Activated CD8-positive, alpha-beta T cell treated with anti-CD3 and anti-CD28 coated beads for 36 hours (primary cell): ENCODE measurements at regions not wholly inside any gene's neighbourhood (a gene's known extent, or its start where the extent isn't known, plus 50 kb on each side); places are given as distances from the start of the nearest gene placed in this dataset.
"Not testable (repeated sequence)": the region's sequence is repeated elsewhere in the genome, so short reads cannot be mapped to it uniquely, and the experiment has no call there.

ENCODE experiments used
- ATAC-seq: fragments of 200-7000 bp; cut with Tn5 transposase; one replicate; pipeline ENCODE4 v1.10.0; 2021; ENCODE audit warnings: mild to moderate bottlenecking, moderate library complexity
- CTCF ChIA-PET: fragments of 350-600 bp; sonication (Branson Sonifier 250); formaldehyde crosslinking; loops from one replicate; lab custom pipeline; 2021; ENCODE audit warnings: antibody characterized with exemption; lab: Charles Lee
- POLR2A ChIA-PET: fragments of 350-600 bp; sonication (Branson Sonifier 250); formaldehyde crosslinking; loops from one replicate; lab custom pipeline; 2021; ENCODE audit warnings: antibody characterized with exemption; lab: Charles Lee
- DNase-seq: peaks from one replicate; pipeline ENCODE4 v3.0.0-alpha.2; 2020
- H3K27ac Mint-ChIP-seq: one replicate; pipeline ENCODE4 v1.8.0; 2021; ENCODE audit warnings: mild to moderate bottlenecking, mixed read lengths
- H3K27me3 Mint-ChIP-seq: one replicate; pipeline ENCODE4 v1.8.0; 2021; ENCODE audit warnings: mixed read lengths
- H3K36me3 Mint-ChIP-seq: one replicate; pipeline ENCODE4 v1.8.0; 2021; ENCODE audit warnings: low read depth, mixed read lengths
- H3K4me1 Mint-ChIP-seq: one replicate; pipeline ENCODE4 v1.8.0; 2021; ENCODE audit warnings: low read depth, mixed read lengths
- H3K4me3 Mint-ChIP-seq: one replicate; pipeline ENCODE4 v1.8.0; 2021; ENCODE audit warnings: mild to moderate bottlenecking, moderate library complexity, mixed read lengths
- H3K9me3 Mint-ChIP-seq: one replicate; pipeline ENCODE4 v1.8.0; 2021; ENCODE audit warnings: mixed read lengths
- CTCF ChIP-seq: fragments of 200-600 bp; IDR thresholded peaks from one replicate; pipeline ENCODE4 v1.8.0; 2022; ENCODE audit warnings: antibody characterized with exemption, mild to moderate bottlenecking
- intact Hi-C: fragments of 100-400 bp; cut with micrococcal nuclease; formaldehyde crosslinking; loops from one replicate; pipeline ENCODE4 v1.10.0; 2022

DNA sequence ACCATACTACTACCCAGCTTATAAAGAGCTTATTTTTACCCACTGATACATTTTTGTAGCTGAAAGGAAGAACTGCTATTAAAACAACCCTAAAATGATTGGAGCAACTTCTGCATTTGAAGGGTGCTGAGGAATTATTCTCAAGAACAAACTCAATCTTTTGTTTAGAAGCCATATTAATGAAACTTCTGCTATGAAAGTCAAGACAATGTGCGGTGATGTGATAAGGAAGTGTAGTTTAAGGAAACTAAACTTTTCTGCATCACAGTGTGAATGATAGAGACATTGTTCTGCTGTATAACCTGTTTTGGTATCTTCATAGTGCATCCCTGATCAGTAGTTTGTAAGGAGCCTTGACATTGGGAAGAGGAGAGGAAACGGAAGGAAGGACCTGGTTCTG, 408.5 kb downstream of the TMEM38B start:
- CTCF ChIA-PET: no interaction called here
- ATAC-seq: no peak

GRCh38 chr9:106104887-106105286, 410.5 kb downstream of the TMEM38B start:
- Mint-ChIP-seq H3K36me3 (no peaks in the 10 kb centered on the region), H3K27me3 (no peaks in the 10 kb centered on the region), H3K4me1 (no peaks in the 10 kb centered on the region), H3K9me3 (peaks cover 2% of the 10 kb centered on the region), H3K4me3 (no peak overlapping the region), H3K27ac (no peak overlapping the region)
- intact Hi-C loops: no loop called here
- no peak for ATAC-seq
- ChIA-PET CTCF (no interaction called here), POLR2A (no interaction called here)
- TF ChIP-seq CTCF: no peak
- no peak for DNase-seq

More for the DNA sequence above, 408.5 kb downstream of the TMEM38B start:
- TF ChIP-seq CTCF: no peak
- no peak overlapping the region for H3K27ac Mint-ChIP-seq
- POLR2A ChIA-PET: no interaction called here
- H3K9me3 Mint-ChIP-seq: peaks cover 2% of the 10 kb centered on the region
- no peak overlapping the region for H3K4me3 Mint-ChIP-seq
- no peak for DNase-seq
- no peaks in the 10 kb centered on the region for H3K4me1 Mint-ChIP-seq
- H3K27me3 Mint-ChIP-seq: no peaks in the 10 kb centered on the region
- intact Hi-C loops: no loop called here
- H3K36me3 Mint-ChIP-seq: no peaks in the 10 kb centered on the region

- ChIA-PET POLR2A (no interaction called here), CTCF (no interaction called here)
- Mint-ChIP-seq H3K27me3 (no peaks in the 10 kb centered on the region), H3K36me3 (no peaks in the 10 kb centered on the region), H3K4me1 (no peaks in the 10 kb centered on the region), H3K4me3 (no peak overlapping the region), H3K9me3 (no peaks in the 10 kb centered on the region), H3K27ac (no peak overlapping the region)
- intact Hi-C loops: no loop called here
- DNase-seq: no peak
- ATAC-seq: no peak
- TF ChIP-seq CTCF: no peak
Observed at GRCh38 chr9:106106396-106106795, 412.1 kb downstream of the TMEM38B start.

DNA sequence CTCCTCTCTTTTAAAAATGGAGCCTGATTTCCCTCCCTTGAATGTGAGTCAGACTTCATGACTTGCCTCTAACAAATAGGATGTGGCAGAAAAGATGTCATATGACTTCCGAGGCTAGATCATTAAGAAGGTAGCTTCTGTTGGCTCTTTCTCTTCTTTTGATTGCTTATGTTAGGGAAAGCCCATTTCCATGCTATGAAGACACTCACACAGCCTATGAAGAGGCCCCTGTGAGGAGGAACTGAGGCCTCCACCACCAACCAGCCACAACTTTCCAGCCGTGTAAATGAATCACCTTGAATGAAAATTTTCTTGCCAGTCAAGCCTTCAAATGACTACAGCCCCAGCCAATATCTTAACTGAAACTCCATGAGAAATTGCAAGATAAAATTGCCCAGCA, 413.4 kb downstream of the TMEM38B start:
- Mint-ChIP-seq H3K4me1 (no peaks in the 10 kb centered on the region), H3K27me3 (no peaks in the 10 kb centered on the region), H3K9me3 (no peaks in the 10 kb centered on the region), H3K27ac (no peak overlapping the region), H3K36me3 (no peaks in the 10 kb centered on the region), H3K4me3 (no peak overlapping the region)
- CTCF ChIA-PET: no interaction called here
- intact Hi-C loops: no loop called here
- no peak for TF ChIP-seq CTCF
- no peak for ATAC-seq
- no peak for DNase-seq
- POLR2A ChIA-PET: no interaction called here

- DNase-seq, ATAC-seq, POLR2A ChIA-PET, CTCF ChIA-PET, H3K4me3 Mint-ChIP-seq, H3K27me3 Mint-ChIP-seq, H3K4me1 Mint-ChIP-seq, H3K27ac Mint-ChIP-seq, H3K36me3 Mint-ChIP-seq, intact Hi-C loops, H3K9me3 Mint-ChIP-seq: not testable (repeated sequence)
Observed at GRCh38 chr9:106109706-106110105, 415.4 kb downstream of the TMEM38B start.

DNA sequence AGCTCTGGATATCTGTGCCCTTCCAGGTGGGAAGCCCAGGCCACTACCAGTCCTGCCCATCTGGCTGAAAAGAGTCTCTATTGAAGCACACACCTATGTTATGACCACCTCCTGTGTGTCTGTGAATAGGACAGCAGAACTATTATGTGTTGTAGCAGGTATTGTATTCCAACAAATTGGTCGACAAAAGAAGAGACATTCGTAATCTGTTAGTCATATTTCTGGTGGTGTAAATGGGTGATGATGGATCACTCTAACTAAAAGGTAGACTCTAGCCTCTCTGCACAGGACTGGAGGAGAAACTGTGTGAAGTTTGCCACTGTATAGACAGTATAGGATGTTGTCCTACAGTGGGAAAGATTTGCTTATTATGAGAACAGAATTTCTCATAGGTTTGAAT, 416.1 kb downstream of the TMEM38B start:
- ChIA-PET CTCF (no interaction called here), POLR2A (no interaction called here)
- Mint-ChIP-seq H3K4me1 (no peaks in the 10 kb centered on the region), H3K4me3 (no peak overlapping the region), H3K36me3 (no peaks in the 10 kb centered on the region), H3K9me3 (no peaks in the 10 kb centered on the region), H3K27ac (no peak overlapping the region), H3K27me3 (no peaks in the 10 kb centered on the region)
- no peak for DNase-seq
- ATAC-seq: no peak
- TF ChIP-seq CTCF: no peak
- intact Hi-C loops: no loop called here
